MM.1S (cell line): ENCODE measurements at regions not wholly inside any gene's neighbourhood (a gene's known extent, or its start where the extent isn't known, plus 50 kb on each side); places are given as distances from the start of the nearest gene placed in this dataset.

ENCODE experiments used
- DNase-seq: peaks from one replicate; pipeline ENCODE4 v3.0.0-alpha.2; 2015
- H2AFZ ChIP-seq: fragments of 300-600 bp; sonication (generic); 2 replicates; pipeline ENCODE4 v1.6.0; 2016; ENCODE audit warnings: antibody characterized with exemption, low read length
- H3F3A ChIP-seq: fragments of 300-600 bp; sonication (generic); 2 replicates; pipeline ENCODE4 v1.6.1; 2016; ENCODE audit warnings: mild to moderate bottlenecking, antibody characterized with exemption, low read length, moderate library complexity, mixed read lengths; ENCODE audit not compliant: insufficient read depth
- H3K27ac ChIP-seq: fragments of 300-600 bp; sonication (generic); 2 replicates; pipeline ENCODE4 v1.5.1; 2016; ENCODE audit warnings: mild to moderate bottlenecking, low read length
- H3K27me3 ChIP-seq: fragments of 300-600 bp; sonication (generic); replicated peaks from 2 replicates; pipeline ENCODE4 v1.6.0; 2016; ENCODE audit warnings: low read length; ENCODE audit not compliant: insufficient read depth
- H3K36me3 ChIP-seq: fragments of 300-600 bp; sonication (generic); replicated peaks from 2 replicates; pipeline ENCODE4 v1.6.1; 2016; ENCODE audit warnings: mild to moderate bottlenecking, low read length, mixed read lengths; ENCODE audit not compliant: insufficient read depth
- H3K4me1 ChIP-seq: fragments of 300-600 bp; sonication (generic); 2 replicates; pipeline ENCODE4 v1.6.1; 2016; ENCODE audit warnings: low read length, mixed read lengths
- H3K4me2 ChIP-seq: fragments of 300-600 bp; sonication (generic); 2 replicates; pipeline ENCODE4 v1.6.0; 2016; ENCODE audit warnings: low read depth, low read length
- H3K4me3 ChIP-seq: fragments of 300-600 bp; sonication (generic); 2 replicates; pipeline ENCODE4 v1.5.1; 2016; ENCODE audit warnings: low read length, mixed read lengths
- H3K79me2 ChIP-seq: fragments of 300-600 bp; sonication (generic); 2 replicates; pipeline ENCODE4 v1.6.1; 2016; ENCODE audit warnings: mixed run types, low read length, mixed read lengths
- H3K9ac ChIP-seq: fragments of 300-600 bp; sonication (generic); 2 replicates; pipeline ENCODE4 v1.6.1; 2016; ENCODE audit warnings: low read length, mixed read lengths
- H3K9me2 ChIP-seq: fragments of 300-600 bp; sonication (generic); replicated peaks from 2 replicates; pipeline ENCODE4 v1.6.1; 2016; ENCODE audit warnings: mild to moderate bottlenecking, low read length, mixed read lengths; ENCODE audit not compliant: insufficient read depth
- H3K9me3 ChIP-seq: fragments of 300-600 bp; sonication (generic); replicated peaks from 2 replicates; pipeline ENCODE4 v1.6.1; 2016; ENCODE audit warnings: mild to moderate bottlenecking, low read length, mixed read lengths; ENCODE audit not compliant: insufficient read depth
- H4K20me1 ChIP-seq: fragments of 300-600 bp; sonication (generic); 2 replicates; pipeline ENCODE4 v1.6.1; 2016; ENCODE audit warnings: mild to moderate bottlenecking, low read length, moderate library complexity, mixed read lengths; ENCODE audit not compliant: insufficient read depth
- CTCF ChIP-seq: fragments of 300-600 bp; sonication (generic); IDR thresholded peaks from 2 replicates; pipeline ENCODE4 v1.5.1; 2016; ENCODE audit warnings: antibody characterized with exemption, low read length, mixed read lengths
- EZH2 ChIP-seq: fragments of 300-600 bp; sonication (generic); optimal IDR thresholded peaks from 2 replicates; pipeline ENCODE3; 2017; ENCODE audit warnings: low read depth, mild to moderate bottlenecking, antibody characterized with exemption, low read length, mixed read lengths
- EZH2phosphoT487 ChIP-seq: fragments of 300-600 bp; sonication (generic); IDR thresholded peaks from 2 replicates; pipeline ENCODE4 v1.6.1; 2018; ENCODE audit warnings: antibody characterized with exemption, low read length

- Histone ChIP-seq H3F3A (no peaks in the 10 kb centered on the region), H3K27me3 (no peaks in the 10 kb centered on the region), H3K4me3 (no peak overlapping the region), H3K9me2 (no peaks in the 10 kb centered on the region), H2AFZ (no peak overlapping the region), H3K27ac (no peak overlapping the region), H3K4me1 (no peaks in the 10 kb centered on the region), H3K36me3 (no peaks in the 10 kb centered on the region), H3K9ac (no peak overlapping the region), H4K20me1 (no peaks in the 10 kb centered on the region), H3K4me2 (no peak overlapping the region), H3K9me3 (no peaks in the 10 kb centered on the region), H3K79me2 (no peaks in the 10 kb centered on the region)
- no peak for DNase-seq
- no peak for TF ChIP-seq CTCF
- no peak for TF ChIP-seq EZH2
- TF ChIP-seq EZH2phosphoT487, result no peak
Observed at GRCh38 chr7:125459038-125459437, 529.4 kb upstream of the POT1 start.

GRCh38 chr7:125450749-125451148 lies 521.1 kb upstream of the POT1 start:
- TF ChIP-seq CTCF (no peak), EZH2 (no peak), EZH2phosphoT487 (no peak)
- Histone ChIP-seq H2AFZ (no peak overlapping the region), H3K79me2 (no peaks in the 10 kb centered on the region), H3K4me2 (no peak overlapping the region), H3K4me3 (no peak overlapping the region), H3K9me3 (no peaks in the 10 kb centered on the region), H3F3A (no peaks in the 10 kb centered on the region), H3K9ac (no peak overlapping the region), H4K20me1 (no peaks in the 10 kb centered on the region), H3K36me3 (no peaks in the 10 kb centered on the region), H3K4me1 (no peaks in the 10 kb centered on the region), H3K27me3 (no peaks in the 10 kb centered on the region), H3K27ac (no peak overlapping the region), H3K9me2 (no peaks in the 10 kb centered on the region)
- DNase-seq, result no peak

GRCh38 chr7:125445836-125446235 lies 516.2 kb upstream of the POT1 start:
- Histone ChIP-seq H3K9ac (no peak overlapping the region), H2AFZ (no peak overlapping the region), H3K4me2 (no peak overlapping the region), H3K36me3 (no peaks in the 10 kb centered on the region), H3K9me2 (no peaks in the 10 kb centered on the region), H3K4me3 (no peak overlapping the region), H3K4me1 (no peaks in the 10 kb centered on the region), H3K27me3 (no peaks in the 10 kb centered on the region), H3K79me2 (no peaks in the 10 kb centered on the region), H3K27ac (no peak overlapping the region), H4K20me1 (no peaks in the 10 kb centered on the region), H3F3A (no peaks in the 10 kb centered on the region), H3K9me3 (no peaks in the 10 kb centered on the region)
- no peak for DNase-seq
- no peak for TF ChIP-seq EZH2phosphoT487
- no peak for TF ChIP-seq EZH2
- TF ChIP-seq CTCF, result no peak
